GM12878 (cell line): ENCODE measurements at regions not wholly inside any gene's neighbourhood (a gene's known extent, or its start where the extent isn't known, plus 50 kb on each side); places are given as distances from the start of the nearest gene placed in this dataset.

Experiments
- CHD4 ChIP-seq: fragments of 200-600 bp; sonication (generic); IDR thresholded peaks from 2 replicates; pipeline ENCODE4 v1.6.1; 2016; ENCODE audit warnings: mild to moderate bottlenecking
- KDM1A ChIP-seq: fragments of 200-600 bp; sonication (generic); IDR thresholded peaks from 2 replicates; pipeline ENCODE4 v1.6.1; 2016; ENCODE audit warnings: borderline replicate concordance
- ZSCAN29 ChIP-seq: fragments of 450-650 bp; IDR thresholded peaks from 2 replicates; pipeline ENCODE4 v1.6.1; 2017; ENCODE audit warnings: mild to moderate bottlenecking, moderate library complexity

DNA sequence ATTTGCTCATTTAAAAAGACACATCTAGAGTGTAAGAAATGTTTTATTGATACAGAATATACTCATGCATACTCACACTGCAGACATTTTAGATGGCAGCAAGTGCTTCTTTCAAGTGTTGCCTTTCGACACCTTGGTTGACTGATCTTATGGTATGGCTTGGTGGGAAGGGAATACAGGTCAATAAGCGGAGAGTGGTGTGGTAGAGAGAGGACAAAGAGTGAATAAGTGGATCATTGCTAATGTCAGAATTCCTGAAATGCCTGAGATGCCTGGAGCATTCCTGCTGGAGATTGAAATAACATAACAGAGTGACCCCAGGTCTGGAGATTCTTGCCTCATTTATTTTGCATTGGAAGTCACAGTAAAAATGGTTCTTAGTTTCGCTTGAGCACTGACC is 76.7 kb downstream of the RND3 start:
- TF ChIP-seq KDM1A (no peak), ZSCAN29 (no peak), CHD4 (no peak)
